SU-DHL-6 (cell line): ENCODE measurements at regions not wholly inside any gene's neighbourhood (a gene's known extent, or its start where the extent isn't known, plus 50 kb on each side); places are given as distances from the start of the nearest gene placed in this dataset.

Experiments
- EZH2phosphoT487 ChIP-seq: fragments of 200-600 bp; sonication (generic), shearing (Covaris generic); conservative IDR thresholded peaks from 2 replicates; pipeline ENCODE4 v1.6.1; 2018; ENCODE audit warnings: mild to moderate bottlenecking, antibody characterized with exemption, low read length, moderate library complexity, mixed read lengths
- TF ChIP-seq, protein P1 (sequence below): fragments of 200-600 bp; sonication (generic); IDR thresholded peaks from one replicate; pipeline ENCODE4 v1.5.1; 2017; ENCODE audit warnings: antibody characterized with exemption, mild to moderate bottlenecking, low read length, moderate library complexity; ENCODE audit not compliant: insufficient read depth, poor library complexity, severe bottlenecking

- TF ChIP-seq, protein P1, sequence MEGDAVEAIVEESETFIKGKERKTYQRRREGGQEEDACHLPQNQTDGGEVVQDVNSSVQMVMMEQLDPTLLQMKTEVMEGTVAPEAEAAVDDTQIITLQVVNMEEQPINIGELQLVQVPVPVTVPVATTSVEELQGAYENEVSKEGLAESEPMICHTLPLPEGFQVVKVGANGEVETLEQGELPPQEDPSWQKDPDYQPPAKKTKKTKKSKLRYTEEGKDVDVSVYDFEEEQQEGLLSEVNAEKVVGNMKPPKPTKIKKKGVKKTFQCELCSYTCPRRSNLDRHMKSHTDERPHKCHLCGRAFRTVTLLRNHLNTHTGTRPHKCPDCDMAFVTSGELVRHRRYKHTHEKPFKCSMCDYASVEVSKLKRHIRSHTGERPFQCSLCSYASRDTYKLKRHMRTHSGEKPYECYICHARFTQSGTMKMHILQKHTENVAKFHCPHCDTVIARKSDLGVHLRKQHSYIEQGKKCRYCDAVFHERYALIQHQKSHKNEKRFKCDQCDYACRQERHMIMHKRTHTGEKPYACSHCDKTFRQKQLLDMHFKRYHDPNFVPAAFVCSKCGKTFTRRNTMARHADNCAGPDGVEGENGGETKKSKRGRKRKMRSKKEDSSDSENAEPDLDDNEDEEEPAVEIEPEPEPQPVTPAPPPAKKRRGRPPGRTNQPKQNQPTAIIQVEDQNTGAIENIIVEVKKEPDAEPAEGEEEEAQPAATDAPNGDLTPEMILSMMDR = no peak
- TF ChIP-seq EZH2phosphoT487 = no peak
These were observed 230.7 kb upstream of the PRKD1 start for GRCh38 chr14:30158299-30158698.
